GM18505 (cell line): ENCODE measurements at regions not wholly inside any gene's neighbourhood (a gene's known extent, or its start where the extent isn't known, plus 50 kb on each side); places are given as distances from the start of the nearest gene placed in this dataset.

Source experiments
- ATAC-seq: cut with Tn5 transposase; IDR thresholded peaks from one replicate; pipeline ENCODE4 v1.9.1; 2021; ENCODE audit not compliant: unreplicated experiment
- POLR2A ChIP-seq: IDR thresholded peaks from 4 replicates; pipeline ENCODE4 v1.6.1; 2011; ENCODE audit warnings: borderline replicate concordance; ENCODE audit not compliant: insufficient read depth, insufficient read length; ENCODE audit errors: extremely low read depth

DNA sequence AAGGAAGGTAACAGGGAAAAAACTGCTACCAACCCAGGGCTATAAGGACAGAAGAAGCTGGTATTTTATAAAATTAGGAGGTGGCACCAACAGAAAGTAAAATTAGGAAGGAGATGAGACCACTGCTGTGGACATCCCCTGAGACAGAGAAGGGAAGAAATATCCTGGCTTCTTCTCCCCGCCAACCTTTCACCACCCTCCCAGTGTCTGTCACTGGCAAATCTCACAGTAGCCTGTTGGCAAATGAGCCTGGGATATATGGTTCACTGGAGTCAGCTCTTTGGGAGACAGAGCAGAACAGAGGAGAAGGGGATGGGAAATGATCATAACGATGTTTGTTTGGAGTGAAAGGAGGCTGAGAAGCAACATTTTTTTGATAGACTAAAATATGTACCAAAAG is 190.9 kb upstream of the PACRGL start:
- TF ChIP-seq POLR2A: no peak
- ATAC-seq: no peak

DNA sequence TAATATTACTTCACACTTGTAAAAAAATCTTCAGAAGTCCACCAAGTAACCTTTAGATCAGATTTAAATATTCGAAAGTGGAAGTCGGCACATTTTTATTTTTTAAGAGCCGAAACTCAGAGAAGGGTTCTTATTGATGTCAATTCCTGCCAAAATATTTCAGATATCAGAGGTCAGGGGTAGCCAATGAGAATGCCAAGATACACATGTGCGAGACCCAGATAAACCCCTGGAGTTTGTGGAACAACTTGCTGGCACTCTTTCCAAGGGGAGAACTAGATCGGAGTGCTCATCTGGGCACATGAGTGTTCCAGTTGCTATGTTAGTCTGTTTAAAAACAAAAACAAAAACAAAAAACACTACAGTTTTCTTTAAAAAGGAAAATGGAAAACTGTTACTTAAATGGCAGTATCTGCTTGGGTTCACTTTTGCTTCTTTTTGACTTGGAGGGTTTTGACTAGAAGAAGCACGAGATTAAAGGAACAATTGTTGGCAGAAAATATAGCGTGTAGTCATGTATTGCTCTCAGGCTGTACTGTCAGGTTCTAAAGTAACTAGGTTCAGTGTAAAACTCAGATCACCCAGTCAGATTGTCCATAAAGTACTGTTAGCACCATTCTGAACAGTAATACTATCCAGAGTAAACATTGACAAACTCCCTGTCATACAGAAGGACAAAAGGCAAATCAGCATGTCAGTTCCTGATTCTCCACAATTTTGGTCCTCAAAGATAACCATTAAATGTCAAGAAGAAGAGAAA is 188.0 kb upstream of the PACRGL start:
- no peak for TF ChIP-seq POLR2A
- no peak for ATAC-seq

DNA sequence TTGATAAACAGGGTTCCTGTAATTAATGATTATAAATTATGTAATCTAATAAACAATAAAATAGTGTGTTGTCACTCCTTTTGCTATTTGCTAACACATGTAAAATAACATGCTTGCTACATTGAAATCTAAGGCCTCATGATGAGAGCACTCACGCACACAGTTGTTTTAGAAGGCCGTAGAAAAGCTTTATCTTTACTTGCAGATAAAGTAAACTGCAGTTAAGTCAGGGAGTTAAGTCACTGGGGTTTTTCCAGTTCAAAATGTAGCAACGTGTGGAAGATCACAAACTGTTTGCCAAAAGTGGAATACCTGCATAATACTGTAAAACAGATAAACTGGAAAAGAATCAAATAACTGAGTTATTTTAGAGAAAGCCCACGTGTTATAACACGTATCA is 187.3 kb upstream of the PACRGL start:
- no peak for ATAC-seq
- no peak for TF ChIP-seq POLR2A

DNA sequence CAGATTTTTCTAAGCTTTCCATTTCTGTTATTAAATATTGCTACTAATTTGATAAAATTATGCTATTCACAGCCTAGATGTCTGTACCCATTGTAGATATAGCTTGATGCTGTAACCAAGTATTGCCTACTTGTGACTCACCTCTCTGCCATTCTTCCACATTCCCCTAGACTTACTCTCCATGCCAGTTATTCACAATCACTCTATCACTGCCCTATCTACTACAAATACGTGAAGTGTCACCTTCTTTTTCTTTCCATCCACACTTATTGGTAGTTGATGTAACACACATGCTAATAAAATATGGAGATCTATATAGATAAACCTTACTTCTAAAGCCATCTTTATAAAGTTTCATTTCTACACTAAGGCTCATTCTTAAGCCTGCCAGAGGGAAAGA is 179.4 kb upstream of the PACRGL start:
- no peak for TF ChIP-seq POLR2A
- no peak for ATAC-seq

DNA sequence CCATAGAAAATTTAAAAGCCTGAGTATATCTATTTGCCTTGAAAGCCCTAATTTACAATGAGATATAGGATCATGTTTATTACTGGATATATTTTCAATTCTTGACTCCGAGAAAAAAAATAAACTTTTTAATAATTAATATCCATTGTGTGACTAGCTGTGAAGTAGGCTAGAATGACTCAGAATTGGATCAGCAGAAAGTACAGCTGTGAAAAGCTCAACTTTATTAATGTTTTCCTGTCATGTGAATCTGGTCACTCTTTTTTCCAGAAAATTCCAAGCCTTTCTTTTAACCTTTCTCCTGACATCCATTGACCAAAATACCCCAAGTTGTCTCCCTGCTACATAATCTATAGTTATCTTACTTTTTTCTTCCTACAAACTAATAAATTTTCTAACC is 171.8 kb upstream of the PACRGL start:
- ATAC-seq: no peak
- no peak for TF ChIP-seq POLR2A

DNA sequence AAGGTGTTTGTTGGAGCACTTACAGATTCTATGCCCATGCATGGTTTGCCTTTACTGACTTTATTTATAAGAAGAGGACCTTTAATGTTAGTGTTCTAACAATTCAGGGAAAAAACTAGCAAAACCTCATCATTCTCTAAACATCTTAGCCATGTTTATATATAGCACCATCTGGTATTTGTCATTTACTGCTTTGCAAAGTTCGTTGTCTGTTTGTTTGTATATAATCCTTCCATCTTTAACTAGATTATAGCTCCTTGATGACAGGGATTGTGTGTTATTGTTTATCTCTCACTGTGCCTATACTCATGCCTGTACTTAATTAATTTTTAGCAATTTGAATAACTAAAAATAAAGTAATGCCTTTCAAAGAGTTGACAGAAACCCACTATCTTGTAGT is 170.6 kb upstream of the PACRGL start:
- no peak for ATAC-seq
- TF ChIP-seq POLR2A: no peak

DNA sequence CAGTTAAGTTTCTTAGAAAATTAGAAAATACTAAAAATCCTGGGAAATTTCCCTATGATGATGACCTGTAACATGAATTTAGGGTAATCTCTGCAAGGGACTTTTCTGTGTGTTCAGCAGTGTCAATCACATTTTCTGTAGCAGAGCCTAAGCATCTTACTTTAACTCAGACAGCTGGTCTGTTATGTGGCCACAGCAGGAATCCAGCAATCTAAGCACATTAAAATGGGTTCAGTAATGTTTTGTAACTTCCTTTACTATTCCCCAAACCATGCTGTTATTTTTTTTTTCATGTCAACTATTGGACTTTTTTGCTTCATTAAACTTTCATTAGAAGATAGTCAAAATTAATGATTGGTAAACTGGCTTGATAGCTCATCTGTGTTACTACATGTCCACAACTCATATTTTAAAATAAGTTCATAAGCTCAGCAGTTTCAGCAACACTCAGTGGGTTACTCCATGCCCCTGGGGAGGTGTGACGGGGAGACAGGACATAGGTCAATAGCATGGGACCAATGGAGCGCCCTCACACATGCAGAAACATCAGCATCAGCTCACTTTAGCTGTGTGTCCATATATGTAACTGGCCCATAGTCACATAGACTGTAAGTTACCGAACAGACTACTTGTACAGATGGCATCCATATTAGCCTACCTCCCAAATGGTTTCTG is 168.0 kb upstream of the PACRGL start:
- TF ChIP-seq POLR2A: no peak
- ATAC-seq: no peak

DNA sequence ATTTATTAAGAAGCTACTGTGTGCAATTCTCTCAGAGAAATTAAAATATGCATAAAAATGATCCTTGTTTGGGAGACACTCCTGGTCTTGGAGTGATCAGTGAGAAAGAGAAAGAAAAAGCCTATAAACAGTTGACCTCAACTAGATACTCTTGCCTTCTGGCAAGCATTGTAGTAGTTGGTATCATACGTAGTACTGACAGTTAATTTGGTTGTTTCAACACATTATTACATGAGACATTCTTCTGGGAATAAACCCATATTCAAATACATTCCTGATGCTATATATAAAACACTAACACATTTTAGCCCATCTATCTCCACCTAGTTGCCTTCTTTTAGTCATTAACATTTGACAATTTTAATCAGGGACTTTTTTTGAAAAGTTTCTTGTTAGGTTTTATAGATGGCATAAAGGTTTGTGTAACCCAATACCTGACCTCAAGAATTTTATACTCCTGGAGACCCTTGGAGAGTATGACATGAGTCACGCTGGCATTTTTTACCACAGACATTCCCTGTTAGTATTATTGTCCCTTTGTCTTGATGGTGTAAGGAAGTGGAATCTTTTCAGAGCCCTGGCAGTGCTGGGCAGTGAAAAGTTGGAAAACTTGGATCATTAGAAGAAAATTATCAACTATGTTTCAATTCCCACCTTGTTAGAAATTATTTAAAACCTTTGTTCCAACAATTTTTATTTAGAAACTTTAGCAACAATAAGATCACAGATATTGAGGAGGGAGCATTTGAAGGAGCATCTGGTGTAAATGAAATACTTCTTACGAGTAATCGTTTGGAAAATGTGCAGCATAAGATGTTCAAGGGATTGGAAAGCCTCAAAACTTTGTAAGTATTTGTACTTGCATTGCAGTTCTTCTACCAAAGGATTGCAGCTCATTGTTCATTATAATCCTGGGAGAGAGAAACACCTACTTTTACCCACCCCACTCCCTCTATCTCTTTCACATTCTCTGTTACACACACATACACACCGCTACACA is 167.1 kb upstream of the PACRGL start:
- no peak for TF ChIP-seq POLR2A

DNA sequence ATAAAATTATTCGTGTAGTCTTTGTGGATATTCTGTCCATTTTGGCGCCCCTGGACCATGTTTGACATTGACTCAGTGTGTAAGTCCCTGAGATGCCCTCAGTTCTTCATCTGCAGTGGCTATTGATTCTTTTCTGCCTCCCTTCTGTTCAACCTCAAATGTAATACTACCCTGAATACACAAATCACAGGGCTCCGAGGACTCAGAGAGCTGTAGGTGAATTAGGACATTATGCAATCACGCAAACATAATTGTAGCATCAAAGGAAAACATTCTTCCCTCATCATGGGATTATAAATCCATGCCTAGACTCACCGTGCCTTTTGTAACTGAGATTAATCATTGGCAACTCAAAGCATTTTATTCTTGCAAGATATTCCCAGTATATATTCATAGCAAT is 161.4 kb upstream of the PACRGL start:
- no peak for ATAC-seq
- TF ChIP-seq POLR2A: no peak

More for the DNA sequence above, 167.1 kb upstream of the PACRGL start:
- no peak for ATAC-seq

DNA sequence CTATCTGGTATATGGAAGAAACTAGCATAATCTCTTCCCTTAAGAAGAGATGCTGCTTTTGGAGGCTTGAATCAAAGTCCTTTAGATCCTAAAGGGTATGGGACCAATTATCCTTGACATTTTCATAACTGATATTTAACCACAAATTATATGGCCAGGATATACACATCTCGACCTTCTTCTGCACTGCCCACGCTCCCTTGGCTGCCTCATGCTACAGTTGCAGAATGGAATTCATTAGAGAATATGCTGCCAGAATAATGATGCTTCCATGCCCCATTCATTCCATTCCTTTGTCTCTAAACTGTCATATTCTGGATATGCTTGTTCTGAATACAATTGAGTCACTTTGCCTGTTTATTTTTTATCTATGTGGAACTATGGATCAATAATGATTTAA is 157.1 kb upstream of the PACRGL start:
- no peak for TF ChIP-seq POLR2A
- no peak for ATAC-seq

DNA sequence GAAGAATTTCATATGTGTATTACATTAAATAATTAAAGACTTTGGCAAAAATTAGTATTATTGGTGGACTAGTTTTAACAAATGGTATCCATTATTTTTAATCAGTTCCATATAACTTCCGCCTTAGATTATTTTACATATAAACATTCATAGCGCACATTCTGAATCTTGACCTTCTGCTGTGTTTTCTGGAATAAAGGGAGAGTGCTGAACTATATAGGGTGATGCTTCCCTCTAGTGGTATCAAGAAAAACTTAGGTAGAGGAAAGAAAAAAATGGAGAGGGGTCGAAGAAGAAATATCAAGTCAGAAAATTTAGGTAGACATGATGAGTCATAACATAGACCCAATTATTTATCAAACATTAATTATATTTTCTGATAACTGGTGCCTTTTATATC is 155.6 kb upstream of the PACRGL start:
- no peak for ATAC-seq
- no peak for TF ChIP-seq POLR2A

DNA sequence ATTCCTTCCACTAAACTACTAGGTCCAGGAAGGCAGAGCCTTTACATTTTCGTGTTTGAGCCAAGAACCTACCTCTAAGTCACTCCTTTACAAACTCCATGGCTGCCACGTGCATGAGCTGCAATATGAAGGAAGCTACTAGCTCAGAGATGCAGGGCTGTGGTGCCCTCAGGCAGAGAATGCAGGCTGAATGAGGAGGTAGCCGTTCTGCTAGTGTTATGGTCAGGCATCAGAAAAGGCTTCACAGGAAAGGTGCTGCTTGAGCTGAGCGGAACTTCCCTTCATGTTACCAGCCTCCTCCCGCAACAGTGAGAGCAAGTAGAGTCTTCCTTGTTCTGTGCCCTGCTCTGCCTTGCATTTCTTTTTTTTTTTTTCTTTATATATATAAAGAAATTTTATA is 148.3 kb upstream of the PACRGL start:
- no peak for TF ChIP-seq POLR2A
- no peak for ATAC-seq

DNA sequence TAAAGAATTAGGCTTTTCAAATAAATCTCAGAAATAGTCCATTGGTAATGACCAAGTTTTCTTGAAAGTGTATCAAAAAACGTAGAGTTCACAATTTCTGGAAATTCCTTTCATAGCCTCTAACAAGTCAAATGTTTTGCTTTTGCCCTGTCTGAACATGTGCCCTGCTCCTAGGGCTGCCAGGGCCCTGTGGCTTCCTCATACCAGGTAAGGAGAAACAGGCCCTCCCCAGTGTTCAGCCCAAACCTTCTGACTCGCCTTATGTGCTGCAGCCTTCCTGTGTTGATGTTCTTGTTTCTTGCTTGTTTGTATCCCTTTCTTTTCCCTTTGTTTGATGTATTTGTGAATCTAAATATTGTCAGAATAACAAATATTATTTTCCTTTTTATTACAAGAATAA is 146.1 kb upstream of the PACRGL start:
- TF ChIP-seq POLR2A: no peak
- ATAC-seq: no peak
